ENCODE measurements at regions not wholly inside any gene's neighbourhood (a gene's known extent, or its start where the extent isn't known, plus 50 kb on each side); places are given as distances from the start of the nearest gene placed in this dataset.

DNA sequence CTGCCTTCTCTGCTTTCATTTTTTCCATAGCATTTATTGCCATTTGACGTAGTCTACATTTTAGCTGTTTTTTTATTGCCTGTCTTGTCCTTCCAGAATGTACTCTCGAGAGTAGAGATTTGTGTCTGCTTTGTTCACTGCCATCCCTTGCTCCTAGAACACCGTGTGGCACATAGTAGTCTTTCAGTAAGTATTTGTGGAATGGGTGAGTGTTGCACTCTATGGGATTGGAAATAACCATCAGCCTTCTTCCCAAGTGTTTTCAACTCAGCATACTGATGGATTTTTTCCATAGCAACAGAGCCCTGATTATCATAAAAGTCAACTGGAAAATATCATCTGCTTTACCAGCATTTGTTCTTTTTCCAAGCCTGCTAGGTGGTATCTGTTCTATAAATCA lies 462.6 kb downstream of the ENC1 start:
- POLR2A ChIA-PET: no interaction called here
- CTCF ChIA-PET: no interaction called here
- no peak for DNase-seq (ENCODE audit: extremely low spot score)
- TF ChIP-seq, protein P1, sequence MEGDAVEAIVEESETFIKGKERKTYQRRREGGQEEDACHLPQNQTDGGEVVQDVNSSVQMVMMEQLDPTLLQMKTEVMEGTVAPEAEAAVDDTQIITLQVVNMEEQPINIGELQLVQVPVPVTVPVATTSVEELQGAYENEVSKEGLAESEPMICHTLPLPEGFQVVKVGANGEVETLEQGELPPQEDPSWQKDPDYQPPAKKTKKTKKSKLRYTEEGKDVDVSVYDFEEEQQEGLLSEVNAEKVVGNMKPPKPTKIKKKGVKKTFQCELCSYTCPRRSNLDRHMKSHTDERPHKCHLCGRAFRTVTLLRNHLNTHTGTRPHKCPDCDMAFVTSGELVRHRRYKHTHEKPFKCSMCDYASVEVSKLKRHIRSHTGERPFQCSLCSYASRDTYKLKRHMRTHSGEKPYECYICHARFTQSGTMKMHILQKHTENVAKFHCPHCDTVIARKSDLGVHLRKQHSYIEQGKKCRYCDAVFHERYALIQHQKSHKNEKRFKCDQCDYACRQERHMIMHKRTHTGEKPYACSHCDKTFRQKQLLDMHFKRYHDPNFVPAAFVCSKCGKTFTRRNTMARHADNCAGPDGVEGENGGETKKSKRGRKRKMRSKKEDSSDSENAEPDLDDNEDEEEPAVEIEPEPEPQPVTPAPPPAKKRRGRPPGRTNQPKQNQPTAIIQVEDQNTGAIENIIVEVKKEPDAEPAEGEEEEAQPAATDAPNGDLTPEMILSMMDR (IDR thresholded peaks at IDR 0.05; ENCODE audit: control extremely low read depth, extremely low read depth, low read depth, missing control alignments): no peak

DNA sequence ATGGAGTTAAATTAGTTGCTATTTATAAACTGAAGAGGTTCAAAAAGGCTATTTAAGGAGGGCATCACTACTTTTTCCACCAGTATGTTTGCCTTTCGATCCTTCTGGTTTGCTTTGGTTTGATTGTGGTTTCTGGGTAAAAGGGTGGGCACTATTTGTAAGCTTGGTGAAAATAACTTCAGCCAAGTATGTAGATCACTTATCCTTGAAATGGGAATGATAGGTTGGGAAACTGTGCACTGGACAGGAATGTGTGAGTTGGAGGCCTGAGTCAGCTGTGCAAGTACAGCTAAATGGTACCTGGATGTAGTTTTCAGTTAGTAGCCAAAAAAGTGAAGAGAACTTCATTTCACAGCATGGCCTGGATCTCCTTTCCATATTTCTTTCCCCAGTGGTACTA lies 466.2 kb downstream of the ENC1 start:
- TF ChIP-seq, protein P1 (IDR thresholded peaks at IDR 0.05; ENCODE audit: control extremely low read depth, extremely low read depth, low read depth, missing control alignments): no peak
- ChIA-PET POLR2A (no interaction called here), CTCF (interaction anchor here (0.9 to 1.5 kb wide), 3 partner anchors 8 to 19 kb away, joined by 3 read pairs; no protein-coding TSS in a partner anchor)
- DNase-seq (ENCODE audit: extremely low spot score): no peak

DNA sequence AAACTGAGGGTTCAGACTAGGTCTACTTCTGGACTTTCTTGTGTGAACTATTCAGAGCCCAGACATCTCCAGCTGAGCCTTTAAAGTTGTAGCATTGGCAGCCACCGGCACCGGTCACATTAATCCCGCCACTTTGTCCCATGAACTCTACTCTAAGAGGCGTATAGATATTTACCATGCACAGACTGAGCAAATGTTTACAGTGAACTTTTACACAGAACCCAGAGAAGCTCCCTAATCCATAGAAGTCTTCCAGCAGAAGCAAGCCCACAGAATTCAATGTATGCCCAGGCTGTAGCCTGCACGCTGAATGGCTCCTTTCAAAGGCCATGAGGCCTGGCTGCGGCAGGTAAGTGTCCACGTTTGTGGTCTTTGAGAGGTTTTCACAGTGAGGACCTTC lies 466.9 kb downstream of the ENC1 start:
- CTCF ChIA-PET: interaction anchor here (1.4 to 1.5 kb wide), 2 partner anchors 9 to 20 kb away, joined by 3 read pairs; no protein-coding TSS in a partner anchor
- TF ChIP-seq, protein P1 (IDR thresholded peaks at IDR 0.05; ENCODE audit: control extremely low read depth, extremely low read depth, low read depth, missing control alignments): no peak
- no peak for DNase-seq (ENCODE audit: extremely low spot score)
- POLR2A ChIA-PET: no interaction called here

DNA sequence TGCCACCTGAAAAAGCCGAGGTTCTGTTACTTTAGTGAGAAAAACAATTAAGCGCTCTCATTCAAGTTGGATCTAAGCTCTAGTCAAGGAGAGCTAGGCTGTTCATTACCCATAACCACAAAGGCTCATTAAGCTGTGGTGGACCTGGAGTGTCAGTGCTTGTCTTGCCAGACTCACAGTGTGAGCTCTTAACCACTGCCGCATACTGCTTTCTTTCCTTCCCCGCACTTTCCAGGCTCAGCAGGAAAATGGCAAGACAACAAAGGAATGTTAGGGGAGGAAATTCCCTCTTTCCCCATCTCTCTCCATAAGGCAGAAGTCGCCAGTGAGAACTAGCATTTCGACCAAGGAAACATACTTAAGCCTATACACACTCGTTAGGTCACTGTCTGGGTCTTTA lies 467.3 kb downstream of the ENC1 start:
- POLR2A ChIA-PET: no interaction called here
- CTCF ChIA-PET: interaction anchor here (1.2 to 1.5 kb wide), 3 partner anchors 9 to 20 kb away, joined by 3 to 4 read pairs (median 3); no protein-coding TSS in a partner anchor
- DNase-seq (ENCODE audit: extremely low spot score): no peak
- TF ChIP-seq, protein P1 (IDR thresholded peaks at IDR 0.05; ENCODE audit: control extremely low read depth, extremely low read depth, low read depth, missing control alignments): no peak

DNA sequence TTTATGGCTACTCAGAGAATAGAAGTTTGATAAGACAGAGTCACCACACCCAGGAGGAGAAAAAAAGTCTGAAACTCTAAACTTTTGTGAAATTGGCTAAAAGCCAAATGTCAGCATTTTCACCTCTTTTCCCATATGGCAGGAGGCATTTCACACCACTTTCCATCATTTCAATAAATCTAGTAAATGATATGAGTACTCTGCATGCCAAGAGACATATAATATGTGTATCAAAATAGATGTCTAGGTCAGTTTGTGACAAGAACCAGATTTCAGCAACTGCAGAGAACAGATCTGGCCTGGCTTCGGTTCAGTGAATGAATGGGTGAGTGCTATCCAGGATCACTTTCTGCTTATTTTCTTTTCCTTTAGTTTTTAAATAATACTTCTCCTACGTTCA lies 470.8 kb downstream of the ENC1 start:
- POLR2A ChIA-PET: no interaction called here
- CTCF ChIA-PET: no interaction called here
- TF ChIP-seq, protein P1 (IDR thresholded peaks at IDR 0.05; ENCODE audit: control extremely low read depth, extremely low read depth, low read depth, missing control alignments): no peak
- DNase-seq (ENCODE audit: extremely low spot score): no peak

DNA sequence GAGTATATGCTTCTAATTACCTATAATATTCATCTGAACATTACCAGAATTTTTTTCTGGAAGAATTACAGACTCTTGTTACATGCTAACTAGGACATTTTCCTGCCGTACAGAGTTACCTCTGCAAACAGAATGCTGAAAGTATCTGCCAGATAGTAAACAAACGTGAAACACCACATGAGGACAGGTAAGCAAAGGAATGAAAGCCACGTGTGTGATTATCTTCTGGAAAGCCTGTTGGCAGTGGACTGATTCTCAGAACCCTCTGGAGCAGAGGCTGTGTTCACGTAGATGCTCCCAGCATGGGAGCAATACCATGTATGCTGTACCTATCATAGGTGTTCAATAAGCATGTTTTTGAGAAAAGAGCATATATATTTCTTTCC lies 472.6 kb downstream of the ENC1 start:
- POLR2A ChIA-PET: no interaction called here
- DNase-seq (ENCODE audit: extremely low spot score): no peak
- TF ChIP-seq, protein P1 (IDR thresholded peaks at IDR 0.05; ENCODE audit: control extremely low read depth, extremely low read depth, low read depth, missing control alignments): no peak
- CTCF ChIA-PET: no interaction called here

Measured in GM10248 (cell line).